ENCODE measurements at regions not wholly inside any gene's neighbourhood (a gene's known extent, or its start where the extent isn't known, plus 50 kb on each side); places are given as distances from the start of the nearest gene placed in this dataset.

- TF ChIP-seq CTCF (IDR thresholded peaks at IDR 0.05 in 4 of 5, conservative IDR thresholded peaks at IDR 0.05 in 1 of 5) (no peak), POLR2A (IDR thresholded peaks at IDR 0.05) (no peak)
These were observed 123.1 kb downstream of the SOCS6 start for GRCh38 chr18:70411876-70412435.
